ENCODE measurements at regions not wholly inside any gene's neighbourhood (a gene's known extent, or its start where the extent isn't known, plus 50 kb on each side); places are given as distances from the start of the nearest gene placed in this dataset.

DNA sequence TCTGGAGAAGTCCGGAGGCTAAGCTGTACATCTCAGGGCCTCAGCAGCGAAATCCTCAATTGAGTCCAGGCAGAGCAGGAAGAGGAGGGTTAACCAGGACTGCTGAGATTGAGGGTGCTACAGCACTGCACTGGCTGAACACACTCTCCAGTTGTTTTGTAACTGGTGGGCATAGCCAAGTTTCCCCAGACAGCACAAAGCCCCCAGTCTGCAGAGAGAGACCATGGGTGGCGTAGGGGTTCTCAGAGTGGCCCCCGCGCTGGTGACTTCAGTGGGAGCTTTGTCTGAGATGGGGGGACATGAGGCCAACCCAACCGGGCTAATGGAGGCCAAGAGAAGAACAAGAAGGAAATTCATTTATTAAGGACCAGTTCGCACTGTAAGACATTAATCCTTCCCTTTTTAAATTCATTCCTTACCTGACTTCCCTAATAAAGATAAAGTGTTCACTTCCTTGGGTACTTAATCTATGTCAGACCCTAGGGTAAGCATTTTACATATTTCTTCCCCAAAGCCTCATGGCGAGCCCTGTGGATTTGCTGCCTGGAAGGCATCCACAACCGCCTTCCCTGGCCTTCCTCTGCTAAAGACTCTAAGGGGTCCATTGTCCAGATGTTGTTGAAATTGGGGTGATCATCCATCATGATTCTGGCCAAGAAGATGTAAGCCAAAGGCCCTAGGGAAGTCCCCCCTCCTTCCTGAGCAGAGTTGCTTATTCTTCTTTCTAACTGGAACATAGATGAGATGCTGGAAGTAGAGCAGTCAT is 121.4 kb upstream of the CHST15 start:
- no peaks in the 10 kb centered on the region for H3K27me3 ChIP-seq
- no peak overlapping the region; a peak in 1 of 22 replicates for H3K4me2 ChIP-seq
- no peaks in the 10 kb centered on the region for H4K20me1 ChIP-seq
- peaks cover 9 to 31% (median 21%) of the 10 kb centered on the region in 10 experiments; a peak in 18 of 20 replicates for H3K4me1 ChIP-seq
- TF ChIP-seq Cebpa-rat (IDR thresholded peaks at IDR 0.05): no peak
- no peaks in the 10 kb centered on the region for H3K36me3 ChIP-seq
- no peak overlapping the region for H3K4me3 ChIP-seq
- no peak overlapping the region for H3K9ac ChIP-seq
- H3K9me3 ChIP-seq (replicated peaks in 1 of 11): peaks cover 7 to 20% (median 15%) of the 10 kb centered on the region in 11 experiments; a peak in 17 of 22 replicates
- no peak overlapping the region for H3K27ac ChIP-seq

DNA sequence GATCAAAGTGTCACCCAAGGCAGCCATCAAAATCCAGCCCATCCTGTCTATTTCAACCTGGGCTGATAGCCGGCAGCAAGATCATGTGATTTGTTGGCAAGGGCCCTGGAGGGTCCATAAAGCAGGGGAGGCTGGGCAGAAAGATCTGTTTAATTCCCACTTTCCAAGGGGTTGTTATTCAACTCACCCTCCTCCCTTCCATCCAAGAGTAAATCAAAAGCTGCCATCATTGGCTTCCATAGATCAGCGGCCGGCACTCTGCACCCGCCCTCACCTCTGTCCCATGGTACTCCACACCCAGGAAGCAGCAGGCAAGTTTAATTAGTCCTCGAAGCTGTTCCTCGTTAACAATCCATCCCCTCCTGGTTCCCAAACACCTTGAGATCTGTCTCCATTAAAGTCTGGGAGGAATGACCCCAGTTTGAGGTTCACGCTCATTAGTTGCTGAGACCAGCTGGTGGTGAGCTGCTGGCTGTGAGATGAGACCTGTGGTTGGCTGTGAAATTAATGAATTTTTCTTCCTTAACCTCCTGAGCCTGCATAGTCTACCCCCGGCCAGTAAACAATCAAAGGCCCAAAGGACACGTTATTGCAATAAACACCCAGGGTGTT is 120.6 kb upstream of the CHST15 start:
- no peak overlapping the region for H3K27ac ChIP-seq
- no peak for TF ChIP-seq Cebpa-rat (IDR thresholded peaks at IDR 0.05)

DNA sequence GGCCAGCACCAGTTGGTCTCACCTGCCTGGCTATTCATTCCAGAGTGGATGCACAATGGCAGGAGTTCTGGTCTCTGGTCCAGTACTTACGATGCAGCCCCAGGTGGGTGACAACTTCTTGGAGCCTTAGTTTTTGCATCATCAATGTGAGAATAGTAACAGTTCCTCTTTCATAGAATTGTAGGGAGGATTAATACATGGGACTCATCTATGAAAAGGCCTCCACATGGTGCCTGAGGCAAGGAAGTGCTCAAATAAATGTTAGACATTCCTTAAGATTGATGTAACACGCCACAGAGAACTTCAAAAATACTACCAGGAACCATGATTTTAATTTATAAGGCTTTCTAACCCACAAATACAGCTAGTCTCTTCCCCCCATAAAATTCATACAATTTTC is 120.1 kb upstream of the CHST15 start:
- Histone ChIP-seq H3K4me2 (peak overlapping the region in 1 of 11 experiments; percentile 40; a peak in 1 of 22 replicates), H3K36me3 (no peaks in the 10 kb centered on the region), H3K27ac (no peak overlapping the region), H3K27me3 (no peaks in the 10 kb centered on the region), H3K4me1 (peaks cover 8 to 39% (median 20%) of the 10 kb centered on the region in 10 experiments; a peak in 17 of 20 replicates), H3K9ac (no peak overlapping the region), H3K4me3 (no peak overlapping the region), H3K9me3 (replicated peaks in 1 of 11) (peaks cover 7 to 20% (median 15%) of the 10 kb centered on the region in 11 experiments; a peak in 17 of 22 replicates), H4K20me1 (no peaks in the 10 kb centered on the region)
- TF ChIP-seq Cebpa-rat (IDR thresholded peaks at IDR 0.05): no peak

More for the DNA sequence above, 120.6 kb upstream of the CHST15 start:
- no peaks in the 10 kb centered on the region for H3K27me3 ChIP-seq
- peaks cover 8 to 36% (median 20%) of the 10 kb centered on the region in 10 experiments; a peak in 17 of 20 replicates for H3K4me1 ChIP-seq
- H4K20me1 ChIP-seq: no peaks in the 10 kb centered on the region
- peak overlapping the region in 1 of 11 experiments; percentile 40; a peak in 1 of 22 replicates for H3K4me2 ChIP-seq
- no peaks in the 10 kb centered on the region for H3K36me3 ChIP-seq
- no peak overlapping the region for H3K9ac ChIP-seq
- H3K4me3 ChIP-seq: no peak overlapping the region
- peaks cover 7 to 20% (median 15%) of the 10 kb centered on the region in 11 experiments; a peak in 17 of 22 replicates for H3K9me3 ChIP-seq (replicated peaks in 1 of 11)

DNA sequence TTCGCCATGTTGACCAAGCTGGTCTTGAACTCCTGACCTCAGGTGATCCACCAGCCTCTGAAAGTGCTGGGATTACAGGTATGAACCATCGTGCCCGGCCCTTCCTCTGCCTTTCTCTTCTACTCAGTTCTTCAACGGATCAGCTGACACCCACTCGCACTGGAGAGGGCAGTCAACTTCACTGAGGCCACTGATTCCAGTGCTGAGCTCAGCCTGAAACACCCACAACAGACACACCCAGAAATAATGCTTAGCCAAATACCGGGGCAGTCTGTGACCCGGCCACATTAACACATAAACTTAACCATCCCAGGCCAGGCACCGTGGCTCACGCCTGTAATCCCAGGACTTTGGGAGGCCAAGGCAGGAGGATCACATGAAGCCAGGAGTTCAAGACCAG is 119.3 kb upstream of the CHST15 start:
- Histone ChIP-seq H3K27ac (no peak overlapping the region), H3K4me3 (no peak overlapping the region), H3K9ac (no peak overlapping the region), H3K4me2 (peak overlapping the region in 2 of 11 experiments; percentile 27 to 40; a peak in 2 of 22 replicates), H3K36me3 (no peaks in the 10 kb centered on the region), H4K20me1 (no peaks in the 10 kb centered on the region), H3K9me3 (replicated peaks in 1 of 11) (peaks cover 7 to 24% (median 15%) of the 10 kb centered on the region in 11 experiments; a peak in 17 of 22 replicates), H3K4me1 (peaks cover 8 to 36% (median 16%) of the 10 kb centered on the region in 10 experiments; a peak in 17 of 20 replicates), H3K27me3 (no peaks in the 10 kb centered on the region)
- TF ChIP-seq Cebpa-rat (IDR thresholded peaks at IDR 0.05): no peak

DNA sequence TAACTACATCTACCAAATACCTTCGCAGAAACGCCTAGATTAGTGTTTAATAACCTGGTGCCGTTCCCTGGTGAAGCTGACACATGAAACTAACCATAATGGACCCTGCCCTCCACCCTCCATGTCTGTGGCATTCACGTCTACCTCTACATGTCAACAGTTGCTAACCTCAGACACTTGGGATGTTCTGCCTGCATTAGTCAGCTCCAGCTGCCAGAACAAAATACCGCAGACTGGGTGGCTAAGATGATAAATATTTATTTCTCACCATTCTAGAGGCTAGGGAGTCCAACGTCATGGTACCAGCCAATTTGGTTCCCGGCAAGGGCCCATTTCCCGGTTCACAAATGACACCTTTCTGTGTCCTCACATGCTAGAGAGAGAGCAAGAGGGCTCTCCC is 118.5 kb upstream of the CHST15 start:
- Histone ChIP-seq H3K36me3 (no peaks in the 10 kb centered on the region), H4K20me1 (no peaks in the 10 kb centered on the region), H3K27me3 (no peaks in the 10 kb centered on the region), H3K4me1 (peaks cover 8 to 29% (median 11%) of the 10 kb centered on the region in 10 experiments; a peak in 17 of 20 replicates), H3K27ac (no peak overlapping the region), H3K9ac (no peak overlapping the region), H3K4me2 (no peak overlapping the region), H3K4me3 (no peak overlapping the region), H3K9me3 (replicated peaks in 1 of 11) (peaks cover 7 to 31% (median 15%) of the 10 kb centered on the region in 11 experiments; a peak in 17 of 22 replicates)
- no peak for TF ChIP-seq Cebpa-rat (IDR thresholded peaks at IDR 0.05)

DNA sequence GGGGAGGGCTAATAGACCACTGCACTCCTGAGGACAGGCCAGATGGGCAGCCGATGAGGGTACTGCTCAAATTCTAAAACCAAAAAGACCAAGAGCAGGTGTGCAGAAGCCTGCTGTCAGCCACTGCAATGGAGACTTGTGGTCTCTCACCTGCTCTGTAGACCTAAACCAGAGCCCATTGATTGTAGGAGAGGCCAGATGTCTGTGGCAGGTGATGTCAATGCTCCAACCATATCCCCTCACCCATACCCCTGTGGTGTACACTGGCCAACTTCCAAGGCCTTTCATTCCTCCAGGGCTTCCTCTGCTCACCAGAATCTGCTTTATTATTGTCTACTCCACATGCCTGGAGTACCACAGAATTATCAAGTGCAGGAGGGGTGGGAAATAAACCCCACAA is 116.9 kb upstream of the CHST15 start:
- no peak for TF ChIP-seq Cebpa-rat (IDR thresholded peaks at IDR 0.05)
- Histone ChIP-seq H3K9ac (no peak overlapping the region), H4K20me1 (no peaks in the 10 kb centered on the region), H3K27ac (no peak overlapping the region), H3K4me1 (peaks cover 0 to 25% (median 0%) of the 10 kb centered on the region in 10 experiments; a peak in 5 of 20 replicates), H3K36me3 (no peaks in the 10 kb centered on the region), H3K4me3 (no peak overlapping the region), H3K4me2 (peak overlapping the region in 1 of 11 experiments; percentile 21; a peak in 1 of 22 replicates), H3K9me3 (replicated peaks in 1 of 11) (peaks cover 7 to 31% (median 15%) of the 10 kb centered on the region in 11 experiments; a peak in 17 of 22 replicates), H3K27me3 (no peaks in the 10 kb centered on the region)

DNA sequence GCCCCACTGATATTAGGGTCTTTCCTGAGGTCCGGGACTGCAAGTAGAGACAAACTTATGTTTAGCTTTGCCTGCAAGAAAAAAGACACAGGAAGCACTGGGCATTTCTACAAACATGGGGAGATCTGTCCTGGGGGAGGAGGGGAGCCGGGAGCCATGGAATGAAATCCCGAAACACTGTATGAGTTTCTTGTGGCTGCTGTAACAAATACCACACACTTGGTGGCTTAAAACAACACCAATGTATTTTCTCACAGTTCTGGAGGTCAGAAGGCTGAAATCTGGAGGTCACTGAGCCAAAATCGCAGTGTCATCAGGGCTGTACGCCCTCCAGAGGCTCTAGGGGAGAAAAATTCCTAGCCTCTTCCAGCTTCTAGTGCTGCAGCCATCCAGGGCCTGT is 114.0 kb upstream of the CHST15 start:
- peaks cover 7 to 40% (median 24%) of the 10 kb centered on the region in 11 experiments; a peak in 19 of 22 replicates for H3K9me3 ChIP-seq (replicated peaks in 1 of 11)
- no peaks in the 10 kb centered on the region for H4K20me1 ChIP-seq
- no peak overlapping the region for H3K4me2 ChIP-seq
- H3K27ac ChIP-seq: no peak overlapping the region
- H3K4me3 ChIP-seq: no peak overlapping the region
- TF ChIP-seq Cebpa-rat (IDR thresholded peaks at IDR 0.05): no peak
- no peaks in the 10 kb centered on the region for H3K36me3 ChIP-seq
- H3K9ac ChIP-seq: no peak overlapping the region
- peaks cover 0 to 15% (median 0%) of the 10 kb centered on the region in 10 experiments; a peak in 4 of 20 replicates for H3K4me1 ChIP-seq
- H3K27me3 ChIP-seq: no peaks in the 10 kb centered on the region

DNA sequence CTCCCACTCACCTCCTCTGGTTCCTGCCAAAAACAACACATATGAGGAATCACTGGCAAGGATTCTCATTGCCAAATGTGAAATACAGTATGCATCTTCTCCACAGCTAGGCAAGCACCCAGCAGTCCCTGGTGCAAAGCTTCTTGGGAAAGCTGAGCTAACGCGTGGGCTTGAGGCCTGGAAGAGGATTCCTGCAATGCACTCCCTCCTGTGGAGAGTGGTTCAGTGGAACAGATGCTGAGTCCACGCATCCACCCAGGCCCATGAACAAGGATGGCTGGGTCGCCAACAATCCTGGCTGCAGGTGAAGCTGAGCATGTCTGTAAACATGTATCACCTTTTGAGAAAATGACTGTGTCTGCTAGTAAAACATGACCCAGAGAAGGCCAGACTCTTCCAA is 113.2 kb upstream of the CHST15 start:
- no peak overlapping the region for H3K4me3 ChIP-seq

DNA sequence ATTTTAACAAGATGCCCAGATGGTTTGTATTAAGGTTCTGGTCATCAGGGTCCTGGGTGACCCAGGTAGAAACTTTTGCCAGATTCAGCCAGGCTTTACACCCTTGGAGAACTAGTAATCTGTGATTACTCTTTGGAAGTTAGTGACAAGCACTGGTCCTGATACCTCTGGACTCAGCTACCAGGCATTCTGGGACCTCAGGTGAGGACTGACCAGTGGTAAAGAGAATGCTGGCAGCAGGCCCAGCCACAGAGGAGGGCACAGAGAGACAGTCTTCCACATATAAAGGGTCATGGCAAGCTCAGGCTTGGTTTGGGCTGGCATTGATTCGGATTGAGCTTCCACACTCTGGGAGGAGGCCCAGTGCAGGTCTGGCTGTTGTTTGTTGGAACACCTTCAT is 112.0 kb upstream of the CHST15 start:
- Histone ChIP-seq H3K4me2 (no peak overlapping the region), H3K27ac (no peak overlapping the region), H3K9ac (no peak overlapping the region), H4K20me1 (no peaks in the 10 kb centered on the region), H3K4me1 (peaks cover 0 to 15% (median 0%) of the 10 kb centered on the region in 10 experiments; a peak in 4 of 20 replicates), H3K9me3 (replicated peaks in 1 of 11) (peaks cover 0 to 23% (median 7%) of the 10 kb centered on the region in 11 experiments; a peak in 11 of 22 replicates), H3K36me3 (no peaks in the 10 kb centered on the region), H3K27me3 (no peaks in the 10 kb centered on the region), H3K4me3 (no peak overlapping the region)
- TF ChIP-seq Cebpa-rat (IDR thresholded peaks at IDR 0.05): no peak

More for the DNA sequence above, 113.2 kb upstream of the CHST15 start:
- Histone ChIP-seq H3K36me3 (no peaks in the 10 kb centered on the region), H3K27me3 (no peaks in the 10 kb centered on the region), H4K20me1 (no peaks in the 10 kb centered on the region), H3K27ac (no peak overlapping the region), H3K9ac (no peak overlapping the region), H3K4me2 (peak overlapping the region in 1 of 11 experiments; percentile 33; a peak in 2 of 22 replicates), H3K4me1 (peaks cover 0 to 15% (median 0%) of the 10 kb centered on the region in 10 experiments; a peak in 4 of 20 replicates), H3K9me3 (replicated peaks in 1 of 11) (peaks cover 7 to 35% (median 19%) of the 10 kb centered on the region in 11 experiments; a peak in 19 of 22 replicates)
- TF ChIP-seq Cebpa-rat (IDR thresholded peaks at IDR 0.05): no peak
